ENCODE measurements at regions not wholly inside any gene's neighbourhood (a gene's known extent, or its start where the extent isn't known, plus 50 kb on each side); places are given as distances from the start of the nearest gene placed in this dataset.

GRCh38 chrX:149372866-149373265 lies 132.2 kb downstream of the IDS start:
- no peak for TF ChIP-seq CTCF (IDR thresholded peaks at IDR 0.05)

GRCh38 chrX:149371986-149372385 lies 133.1 kb downstream of the IDS start:
- Histone ChIP-seq H3K27me3 (ENCODE audit: control insufficient read depth, insufficient read depth, low read length) (no peaks in the 10 kb centered on the region), H3K4me2 (ENCODE audit: low read length) (no peak overlapping the region), H3K4me1 (no peaks in the 10 kb centered on the region), H3K9ac (no peak overlapping the region), H3K79me2 (no peaks in the 10 kb centered on the region), H2AFZ (no peak overlapping the region), H3K9me3 (ENCODE audit: control insufficient read depth, low read length) (no peaks in the 10 kb centered on the region), H3K27ac (no peak overlapping the region), H3K4me3 (ENCODE audit: low read depth, low read length) (no peak overlapping the region), H3K36me3 (ENCODE audit: control insufficient read depth, insufficient read depth, low read length) (no peaks in the 10 kb centered on the region)
- TF ChIP-seq CTCF (IDR thresholded peaks at IDR 0.05) = no peak

More at GRCh38 chrX:149372866-149373265, 132.2 kb downstream of the IDS start:
- Histone ChIP-seq H3K4me3 (ENCODE audit: low read depth, low read length) (no peak overlapping the region), H3K79me2 (no peaks in the 10 kb centered on the region), H3K4me2 (ENCODE audit: low read length) (no peak overlapping the region), H3K9ac (no peak overlapping the region), H3K27ac (no peak overlapping the region), H3K4me1 (no peaks in the 10 kb centered on the region), H3K9me3 (ENCODE audit: control insufficient read depth, low read length) (no peaks in the 10 kb centered on the region), H3K36me3 (ENCODE audit: control insufficient read depth, insufficient read depth, low read length) (no peaks in the 10 kb centered on the region), H2AFZ (no peak overlapping the region), H3K27me3 (ENCODE audit: control insufficient read depth, insufficient read depth, low read length) (no peaks in the 10 kb centered on the region)

GRCh38 chrX:149370097-149370496 lies 135.0 kb downstream of the IDS start:
- H3K4me1 ChIP-seq = no peaks in the 10 kb centered on the region
- TF ChIP-seq CTCF (IDR thresholded peaks at IDR 0.05) = no peak
- no peaks in the 10 kb centered on the region for H3K27me3 ChIP-seq (ENCODE audit: control insufficient read depth, insufficient read depth, low read length)
- no peaks in the 10 kb centered on the region for H3K36me3 ChIP-seq (ENCODE audit: control insufficient read depth, insufficient read depth, low read length)
- H3K27ac ChIP-seq = no peak overlapping the region
- no peaks in the 10 kb centered on the region for H3K79me2 ChIP-seq
- H3K4me3 ChIP-seq (ENCODE audit: low read depth, low read length) = no peak overlapping the region
- no peak overlapping the region for H3K4me2 ChIP-seq (ENCODE audit: low read length)
- no peak overlapping the region for H2AFZ ChIP-seq
- no peaks in the 10 kb centered on the region for H3K9me3 ChIP-seq (ENCODE audit: control insufficient read depth, low read length)
- no peak overlapping the region for H3K9ac ChIP-seq

- no peaks in the 10 kb centered on the region for H3K27me3 ChIP-seq (ENCODE audit: control insufficient read depth, insufficient read depth, low read length)
- H3K4me1 ChIP-seq = no peaks in the 10 kb centered on the region
- H3K9me3 ChIP-seq (ENCODE audit: control insufficient read depth, low read length) = no peaks in the 10 kb centered on the region
- H3K4me2 ChIP-seq (ENCODE audit: low read length) = no peak overlapping the region
- TF ChIP-seq CTCF (IDR thresholded peaks at IDR 0.05) = no peak
- H3K36me3 ChIP-seq (ENCODE audit: control insufficient read depth, insufficient read depth, low read length) = no peaks in the 10 kb centered on the region
- H2AFZ ChIP-seq = no peak overlapping the region
- H3K9ac ChIP-seq = no peak overlapping the region
- no peak overlapping the region for H3K4me3 ChIP-seq (ENCODE audit: low read depth, low read length)
- no peak overlapping the region for H3K27ac ChIP-seq
- no peaks in the 10 kb centered on the region for H3K79me2 ChIP-seq
Observed at GRCh38 chrX:149365552-149365951, 139.6 kb downstream of the IDS start.

- Histone ChIP-seq H2AFZ (no peak overlapping the region), H3K4me1 (no peaks in the 10 kb centered on the region), H3K27ac (no peak overlapping the region), H3K36me3 (ENCODE audit: control insufficient read depth, insufficient read depth, low read length) (no peaks in the 10 kb centered on the region), H3K4me2 (ENCODE audit: low read length) (no peak overlapping the region), H3K4me3 (ENCODE audit: low read depth, low read length) (no peak overlapping the region), H3K9me3 (ENCODE audit: control insufficient read depth, low read length) (no peaks in the 10 kb centered on the region), H3K9ac (no peak overlapping the region), H3K27me3 (ENCODE audit: control insufficient read depth, insufficient read depth, low read length) (no peaks in the 10 kb centered on the region), H3K79me2 (no peaks in the 10 kb centered on the region)
- no peak for TF ChIP-seq CTCF (IDR thresholded peaks at IDR 0.05)
Observed at GRCh38 chrX:149365061-149365460, 140.0 kb downstream of the IDS start.

Data from parathyroid adenoma (tissue), 2 donors.